VCaP (cell line): ENCODE measurements at regions not wholly inside any gene's neighbourhood (a gene's known extent, or its start where the extent isn't known, plus 50 kb on each side); places are given as distances from the start of the nearest gene placed in this dataset.

Experiments
- H3K27ac ChIP-seq: fragments of 450-650 bp; 2 replicates; pipeline ENCODE4 v1.5.1; 2017
- CTCF ChIP-seq: fragments of 450-650 bp; conservative IDR thresholded peaks from 2 replicates; pipeline ENCODE4 v1.5.1; 2017; ENCODE audit warnings: mild to moderate bottlenecking, moderate library complexity

GRCh38 chr20:50388733-50389437 is 121.3 kb upstream of the PTPN1 start:
- peak overlapping the region; percentile 34 for H3K27ac ChIP-seq
- no peak for TF ChIP-seq CTCF

GRCh38 chr20:50389438-50389807 is 120.8 kb upstream of the PTPN1 start:
- peak overlapping the region; percentile 34 for H3K27ac ChIP-seq
- TF ChIP-seq CTCF, result no peak

- peak overlapping the region; percentile 34 for H3K27ac ChIP-seq
- no peak for TF ChIP-seq CTCF
Observed at GRCh38 chr20:50389808-50390684, 120.1 kb upstream of the PTPN1 start.

GRCh38 chr20:50390685-50391443 is 119.3 kb upstream of the PTPN1 start:
- no peak for TF ChIP-seq CTCF
- no peak overlapping the region for H3K27ac ChIP-seq

DNA sequence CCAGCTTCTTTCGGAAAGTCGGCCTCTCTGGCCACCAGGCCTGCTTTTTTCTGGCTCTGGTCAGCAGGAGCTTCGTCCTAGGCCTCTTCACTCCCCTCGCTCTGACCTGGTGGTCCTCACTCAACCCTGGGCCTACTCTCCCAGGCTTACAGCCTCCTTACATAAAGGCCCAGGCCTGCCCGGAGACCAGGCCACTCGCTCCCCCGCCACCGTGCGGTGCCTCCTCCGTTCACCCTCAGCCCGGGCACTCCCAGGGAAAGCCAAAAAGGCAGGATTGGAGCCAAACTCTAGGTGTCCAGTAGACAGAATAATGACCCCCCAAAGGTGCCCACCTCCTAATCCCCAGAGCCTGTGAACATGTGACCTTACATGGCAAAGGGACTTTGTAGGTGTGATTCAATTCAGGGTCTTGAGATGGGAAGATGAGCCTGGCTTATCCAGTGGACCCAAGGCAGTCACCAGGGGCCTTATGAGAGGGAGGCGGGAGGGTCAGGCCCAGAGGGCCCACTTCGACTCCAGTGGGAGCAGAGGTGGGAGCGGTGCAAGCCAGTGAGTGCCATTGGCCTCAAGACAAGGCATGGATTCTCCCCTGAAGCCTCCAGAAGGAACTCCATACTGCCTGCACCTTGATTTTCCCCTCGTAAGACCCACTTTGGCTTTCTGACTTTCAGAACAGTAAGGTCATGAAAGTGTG is 118.6 kb upstream of the PTPN1 start:
- TF ChIP-seq CTCF, result no peak
- no peak overlapping the region for H3K27ac ChIP-seq

DNA sequence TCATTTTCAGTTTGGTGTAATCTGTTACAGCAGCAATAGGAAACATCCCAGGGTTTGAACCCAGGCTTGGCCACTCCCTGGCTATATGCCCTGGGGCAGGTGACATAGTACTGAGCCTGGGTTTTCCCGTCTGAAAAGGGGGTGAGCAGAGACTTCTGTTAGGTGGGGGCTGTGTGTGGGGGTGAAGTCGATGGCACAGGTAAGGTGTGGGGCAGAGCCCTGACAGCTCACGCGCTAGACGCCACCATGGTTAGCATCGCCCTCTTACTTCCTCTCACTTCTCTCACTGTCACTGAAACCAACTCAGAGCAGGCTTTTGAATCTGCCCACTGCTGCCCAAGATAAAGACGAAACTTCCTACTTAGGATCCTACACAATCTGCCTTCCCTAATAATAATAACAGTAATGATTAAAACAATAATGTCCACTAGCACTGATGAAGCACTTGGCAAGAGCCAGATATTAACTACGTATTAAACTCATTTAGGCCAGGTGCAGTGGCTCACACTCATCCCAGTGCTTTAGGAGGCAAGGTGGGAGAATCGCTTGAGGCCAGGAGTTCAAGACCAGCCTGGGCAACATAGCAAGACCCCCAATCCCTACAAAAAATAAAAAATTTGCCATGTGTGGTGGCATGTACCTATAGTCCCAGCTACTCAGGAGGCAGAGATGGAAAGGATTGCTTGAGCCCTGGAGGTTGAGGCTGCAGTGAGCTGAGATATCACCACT is 117.9 kb upstream of the PTPN1 start:
- no peak for TF ChIP-seq CTCF

More for the DNA sequence above, 117.9 kb upstream of the PTPN1 start:
- H3K27ac ChIP-seq, result no peak overlapping the region
